Smooth muscle cell (in vitro differentiated cells): ENCODE measurements at regions not wholly inside any gene's neighbourhood (a gene's known extent, or its start where the extent isn't known, plus 50 kb on each side); places are given as distances from the start of the nearest gene placed in this dataset.

Source experiments
- DNase-seq: peaks from one replicate; lab custom pipeline; 2025; ENCODE audit not compliant: unreplicated experiment; lab: John Stamatoyannopoulos, UW
- H2AFZ ChIP-seq: fragments of 200-600 bp; sonication (generic); 2 replicates; pipeline ENCODE4 v1.6.0; 2016; ENCODE audit warnings: antibody characterized with exemption, low read depth, mild to moderate bottlenecking
- H3F3A ChIP-seq: fragments of 200-600 bp; sonication (generic); 2 replicates; pipeline ENCODE4 v1.6.0; 2017; ENCODE audit warnings: antibody characterized with exemption, low read depth
- H3K27ac ChIP-seq: fragments of 200-600 bp; sonication (generic); 2 replicates; pipeline ENCODE4 v1.5.1; 2016; ENCODE audit warnings: low read depth, mild to moderate bottlenecking
- H3K27me3 ChIP-seq: fragments of 200-600 bp; sonication (generic); 2 replicates; pipeline ENCODE4 v1.6.1; 2016; ENCODE audit warnings: low read depth, mild to moderate bottlenecking
- H3K36me3 ChIP-seq: fragments of 200-600 bp; sonication (generic); 2 replicates; pipeline ENCODE4 v1.5.1; 2016; ENCODE audit warnings: low read depth
- H3K4me1 ChIP-seq: fragments of 200-600 bp; sonication (generic); 2 replicates; pipeline ENCODE4 v1.5.1; 2016; ENCODE audit warnings: low read depth
- H3K4me2 ChIP-seq: fragments of 200-600 bp; sonication (generic); 2 replicates; pipeline ENCODE4 v1.6.0; 2016; ENCODE audit warnings: mild to moderate bottlenecking
- H3K4me3 ChIP-seq: fragments of 200-600 bp; sonication (generic); 2 replicates; pipeline ENCODE4 v1.5.1; 2016; ENCODE audit warnings: mild to moderate bottlenecking
- H3K79me2 ChIP-seq: fragments of 200-600 bp; sonication (generic); 2 replicates; pipeline ENCODE4 v1.6.0; 2016; ENCODE audit warnings: low read depth, mild to moderate bottlenecking
- H3K9ac ChIP-seq: fragments of 200-600 bp; sonication (generic); 2 replicates; pipeline ENCODE4 v1.6.0; 2016; ENCODE audit warnings: low read depth
- H3K9me3 ChIP-seq: fragments of 200-600 bp; sonication (generic); replicated peaks from 2 replicates; pipeline ENCODE4 v1.5.1; 2016; ENCODE audit warnings: low read depth
- H4K20me1 ChIP-seq: fragments of 200-600 bp; sonication (generic); 2 replicates; pipeline ENCODE4 v1.6.0; 2016; ENCODE audit warnings: low read depth
- CTCF ChIP-seq: fragments of 200-600 bp; sonication (generic); IDR thresholded peaks from 2 replicates; pipeline ENCODE4 v1.5.1; 2017; ENCODE audit warnings: borderline replicate concordance, mild to moderate bottlenecking, antibody characterized with exemption; ENCODE audit not compliant: insufficient read depth, poor library complexity, severe bottlenecking
- WGBS: methylation state at CpG from one replicate; pipeline ENCODE4 v1.1.7; 2016; ENCODE audit warnings: low lambda C conversion rate; 5-methylcytosine and 5-hydroxymethylcytosine counted together

GRCh38 chr1:104874044-104874443 lies 1124.3 kb downstream of the AMY1C start:
- H2AFZ ChIP-seq: no peak overlapping the region
- no peak for DNase-seq
- H3K27me3 ChIP-seq: no peaks in the 10 kb centered on the region
- no peak for TF ChIP-seq CTCF
- no peak overlapping the region for H3K4me3 ChIP-seq
- H3K27ac ChIP-seq: no peak overlapping the region
- H4K20me1 ChIP-seq: no peaks in the 10 kb centered on the region
- no peaks in the 10 kb centered on the region for H3K9me3 ChIP-seq
- no peak overlapping the region for H3K9ac ChIP-seq
- H3K36me3 ChIP-seq: no peaks in the 10 kb centered on the region
- H3K79me2 ChIP-seq: no peaks in the 10 kb centered on the region
- no peak overlapping the region for H3K4me2 ChIP-seq
- no peaks in the 10 kb centered on the region for H3K4me1 ChIP-seq
- 78% methylated on average over 6 of the region's 6 CpGs for WGBS
- no peaks in the 10 kb centered on the region for H3F3A ChIP-seq

- Histone ChIP-seq H3K4me2 (no peak overlapping the region), H3K79me2 (no peaks in the 10 kb centered on the region), H3K27ac (no peak overlapping the region), H3K9me3 (no peaks in the 10 kb centered on the region), H3K4me1 (no peaks in the 10 kb centered on the region), H4K20me1 (no peaks in the 10 kb centered on the region), H3K9ac (no peak overlapping the region), H3K27me3 (no peaks in the 10 kb centered on the region), H2AFZ (no peak overlapping the region), H3K4me3 (no peak overlapping the region), H3F3A (no peaks in the 10 kb centered on the region), H3K36me3 (no peaks in the 10 kb centered on the region)
- peak; percentile 10 for TF ChIP-seq CTCF
- no peak for DNase-seq
- WGBS: 46% methylated on average over 5 of the region's 5 CpGs
These were observed 1128.7 kb downstream of the AMY1C start for GRCh38 chr1:104878203-104878909.

- H4K20me1 ChIP-seq: no peaks in the 10 kb centered on the region
- H3K27me3 ChIP-seq: no peaks in the 10 kb centered on the region
- no peaks in the 10 kb centered on the region for H3K36me3 ChIP-seq
- no peak for TF ChIP-seq CTCF
- WGBS: 29% methylated on average over 2 of the region's 2 CpGs
- no peaks in the 10 kb centered on the region for H3K4me1 ChIP-seq
- H3K27ac ChIP-seq: peak overlapping the region; percentile 42
- H3K4me2 ChIP-seq: peak overlapping the region; percentile 33
- H3K79me2 ChIP-seq: no peaks in the 10 kb centered on the region
- no peak overlapping the region for H3K9ac ChIP-seq
- no peaks in the 10 kb centered on the region for H3F3A ChIP-seq
- H3K9me3 ChIP-seq: no peaks in the 10 kb centered on the region
- no peak overlapping the region for H2AFZ ChIP-seq
- DNase-seq: no peak
- no peak overlapping the region for H3K4me3 ChIP-seq
These were observed 1135.2 kb downstream of the AMY1C start for GRCh38 chr1:104884939-104885338.

GRCh38 chr1:104905322-104905721 lies 1155.6 kb downstream of the AMY1C start:
- Histone ChIP-seq H3K27ac (no peak overlapping the region), H3K27me3 (no peaks in the 10 kb centered on the region), H2AFZ (no peak overlapping the region), H3K79me2 (no peaks in the 10 kb centered on the region), H4K20me1 (no peaks in the 10 kb centered on the region), H3K4me1 (no peaks in the 10 kb centered on the region), H3K9ac (no peak overlapping the region), H3K9me3 (no peaks in the 10 kb centered on the region), H3K36me3 (no peaks in the 10 kb centered on the region), H3K4me2 (no peak overlapping the region), H3F3A (no peaks in the 10 kb centered on the region), H3K4me3 (no peak overlapping the region)
- no peak for TF ChIP-seq CTCF
- 89% methylated on average over 3 of the region's 3 CpGs for WGBS
- no peak for DNase-seq
